Body of pancreas (tissue), 4 donors: ENCODE measurements at regions not wholly inside any gene's neighbourhood (a gene's known extent, or its start where the extent isn't known, plus 50 kb on each side); places are given as distances from the start of the nearest gene placed in this dataset.

ENCODE experiments used
- POLR2A ChIP-seq, 3 donors: fragments of 450-650 bp; IDR thresholded peaks; one replicate each; pipeline ENCODE4 v1.6.1; 2016; ENCODE audit warnings: antibody characterized with exemption in 3 of 3, mild to moderate bottlenecking in 2 of 3
- TF ChIP-seq, protein P1 (sequence below), 7 experiments: fragments of 450-650 bp in 4 of 7; fragments of 200-600 bp in 3 of 7; sonication (generic) in 3 of 7; IDR thresholded peaks; one replicate each; pipeline ENCODE4 v1.5.1; 2016 to 2019; ENCODE audit warnings: antibody characterized with exemption in 7 of 7

DNA sequence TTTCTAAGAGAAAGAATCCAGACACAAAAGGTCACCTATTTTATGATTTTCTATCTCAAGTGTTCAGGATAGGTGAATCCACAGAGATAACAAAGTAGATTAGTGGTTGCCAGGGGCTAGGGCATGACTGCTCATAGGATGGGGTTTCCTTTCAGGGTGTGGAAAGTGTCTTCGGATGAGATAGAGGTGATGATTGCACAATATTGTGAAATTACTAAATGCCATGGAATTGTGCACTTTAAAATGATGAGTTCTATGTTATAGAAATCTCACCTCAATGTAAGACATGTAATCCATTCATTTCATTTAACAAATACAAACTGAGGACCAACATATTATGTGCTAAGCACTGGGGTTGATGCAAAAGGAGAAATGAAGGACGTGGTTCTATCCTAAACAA lies 76.4 kb upstream of the GALNT17 start:
- no peak for TF ChIP-seq POLR2A (IDR thresholded peaks at IDR 0.05)
- TF ChIP-seq, protein P1, sequence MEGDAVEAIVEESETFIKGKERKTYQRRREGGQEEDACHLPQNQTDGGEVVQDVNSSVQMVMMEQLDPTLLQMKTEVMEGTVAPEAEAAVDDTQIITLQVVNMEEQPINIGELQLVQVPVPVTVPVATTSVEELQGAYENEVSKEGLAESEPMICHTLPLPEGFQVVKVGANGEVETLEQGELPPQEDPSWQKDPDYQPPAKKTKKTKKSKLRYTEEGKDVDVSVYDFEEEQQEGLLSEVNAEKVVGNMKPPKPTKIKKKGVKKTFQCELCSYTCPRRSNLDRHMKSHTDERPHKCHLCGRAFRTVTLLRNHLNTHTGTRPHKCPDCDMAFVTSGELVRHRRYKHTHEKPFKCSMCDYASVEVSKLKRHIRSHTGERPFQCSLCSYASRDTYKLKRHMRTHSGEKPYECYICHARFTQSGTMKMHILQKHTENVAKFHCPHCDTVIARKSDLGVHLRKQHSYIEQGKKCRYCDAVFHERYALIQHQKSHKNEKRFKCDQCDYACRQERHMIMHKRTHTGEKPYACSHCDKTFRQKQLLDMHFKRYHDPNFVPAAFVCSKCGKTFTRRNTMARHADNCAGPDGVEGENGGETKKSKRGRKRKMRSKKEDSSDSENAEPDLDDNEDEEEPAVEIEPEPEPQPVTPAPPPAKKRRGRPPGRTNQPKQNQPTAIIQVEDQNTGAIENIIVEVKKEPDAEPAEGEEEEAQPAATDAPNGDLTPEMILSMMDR (IDR thresholded peaks at IDR 0.05), result no peak
